ENCODE measurements at regions not wholly inside any gene's neighbourhood (a gene's known extent, or its start where the extent isn't known, plus 50 kb on each side); places are given as distances from the start of the nearest gene placed in this dataset.

GRCh38 chrX:45714866-45715265 lies 514.2 kb upstream of the DIPK2B start:
- Histone ChIP-seq H2BK5ac (ENCODE audit: insufficient read length, low read length) (no peak overlapping the region), H3K14ac (ENCODE audit: insufficient read depth, low read length) (no peak overlapping the region), H3K79me1 (ENCODE audit: insufficient read depth, low read depth, low read length, poor library complexity, severe bottlenecking) (no peaks in the 10 kb centered on the region), H2BK12ac (ENCODE audit: insufficient read length, low read depth, low read length) (no peak overlapping the region), H4K91ac (ENCODE audit: insufficient read length, low read depth, low read length) (no peak overlapping the region), H2BK120ac (ENCODE audit: low read depth, low read length, poor library complexity, severe bottlenecking) (no peak overlapping the region), H2AFZ (ENCODE audit: low read length) (no peak overlapping the region), H3K79me2 (ENCODE audit: insufficient read depth, low read length) (no peaks in the 10 kb centered on the region), H4K8ac (replicated peaks; ENCODE audit: insufficient read length, low read depth, low read length) (no peak overlapping the region), H2BK15ac (ENCODE audit: low read depth, low read length) (no peak overlapping the region), H4K5ac (ENCODE audit: insufficient read length, low read depth, low read length) (no peak overlapping the region), H3K27ac (ENCODE audit: insufficient read length, low read depth, low read length) (no peak overlapping the region), H3K18ac (ENCODE audit: insufficient read length, low read depth, low read length) (no peak overlapping the region), H2AK5ac (ENCODE audit: insufficient read length, low read length) (no peak overlapping the region), H3K23me2 (ENCODE audit: insufficient read length, low read depth, low read length, poor library complexity, severe bottlenecking) (no peaks in the 10 kb centered on the region), H3K27me3 (ENCODE audit: insufficient read depth, low read length) (no peaks in the 10 kb centered on the region), H3K9me3 (ENCODE audit: control insufficient read depth, low read depth, low read length) (no peaks in the 10 kb centered on the region), H3T11ph (ENCODE audit: low read length) (no peak overlapping the region), H2BK20ac (ENCODE audit: low read depth, low read length, poor library complexity, severe bottlenecking) (no peak overlapping the region), H3K4ac (ENCODE audit: low read depth, low read length) (no peak overlapping the region), H4K20me1 (ENCODE audit: control insufficient read depth, insufficient read depth, insufficient read length) (no peaks in the 10 kb centered on the region), H3K4me1 (ENCODE audit: insufficient read depth, low read length) (0 out of 2 replicates have a peak, but pooled peaks cover 7% of the 10 kb centered on the region), H3K9ac (ENCODE audit: extremely low read depth, insufficient read length, low read length) (no peak overlapping the region), H3K56ac (ENCODE audit: insufficient read length, low read depth, low read length) (no peak overlapping the region), H3K4me2 (ENCODE audit: insufficient read depth, insufficient read length, low read length) (no peak overlapping the region), H3K23ac (ENCODE audit: insufficient read length, low read depth, low read length) (no peak overlapping the region)
- Mint-ChIP-seq H3K4me3 (no peak overlapping the region), H3K9me3 (peaks cover 56 to 60% of the 10 kb centered on the region in 2 experiments), H3K27me3 (ENCODE audit: low read depth) (no peaks in the 10 kb centered on the region; the same call in 1 of the 2 replicates), H3K36me3 (ENCODE audit: insufficient read depth in 1 of 3, low read depth in 3 of 3) (peaks cover 0 to 2% (median 0%) of the 10 kb centered on the region in 3 experiments; a peak in 2 of 7 replicates), H3K4me1 (peaks cover 7% of the 10 kb centered on the region in 2 experiments), H3K27ac (no peak overlapping the region)
- TF ChIP-seq, protein P1, sequence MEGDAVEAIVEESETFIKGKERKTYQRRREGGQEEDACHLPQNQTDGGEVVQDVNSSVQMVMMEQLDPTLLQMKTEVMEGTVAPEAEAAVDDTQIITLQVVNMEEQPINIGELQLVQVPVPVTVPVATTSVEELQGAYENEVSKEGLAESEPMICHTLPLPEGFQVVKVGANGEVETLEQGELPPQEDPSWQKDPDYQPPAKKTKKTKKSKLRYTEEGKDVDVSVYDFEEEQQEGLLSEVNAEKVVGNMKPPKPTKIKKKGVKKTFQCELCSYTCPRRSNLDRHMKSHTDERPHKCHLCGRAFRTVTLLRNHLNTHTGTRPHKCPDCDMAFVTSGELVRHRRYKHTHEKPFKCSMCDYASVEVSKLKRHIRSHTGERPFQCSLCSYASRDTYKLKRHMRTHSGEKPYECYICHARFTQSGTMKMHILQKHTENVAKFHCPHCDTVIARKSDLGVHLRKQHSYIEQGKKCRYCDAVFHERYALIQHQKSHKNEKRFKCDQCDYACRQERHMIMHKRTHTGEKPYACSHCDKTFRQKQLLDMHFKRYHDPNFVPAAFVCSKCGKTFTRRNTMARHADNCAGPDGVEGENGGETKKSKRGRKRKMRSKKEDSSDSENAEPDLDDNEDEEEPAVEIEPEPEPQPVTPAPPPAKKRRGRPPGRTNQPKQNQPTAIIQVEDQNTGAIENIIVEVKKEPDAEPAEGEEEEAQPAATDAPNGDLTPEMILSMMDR (conservative IDR thresholded peaks at IDR 0.05) = no peak
- no peak for DNase-seq
- WGBS (ENCODE audit: extremely low coverage, insufficient read length, low lambda C conversion rate) = no CpG with 5 or more reads among the region's 3 CpGs
